ENCODE measurements at regions not wholly inside any gene's neighbourhood (a gene's known extent, or its start where the extent isn't known, plus 50 kb on each side); places are given as distances from the start of the nearest gene placed in this dataset.

GRCh38 chr6:132892929-132893771 lies 78.8 kb downstream of the RPS12 start:
- ATAC-seq: no peak
- Mint-ChIP-seq H3K4me1 (ENCODE audit: low read depth) (no peaks in the 10 kb centered on the region), H3K4me3 (no peak overlapping the region), H3K36me3 (ENCODE audit: low read depth) (no peaks in the 10 kb centered on the region), H3K27ac (no peak overlapping the region), H3K27me3 (no peaks in the 10 kb centered on the region), H3K9me3 (no peaks in the 10 kb centered on the region)
- CTCF ChIA-PET: interaction anchor here (0.7 kb wide), 1 partner anchor 15 kb away, joined by 3 read pairs; no protein-coding TSS in a partner anchor
- no peak for DNase-seq
- POLR2A ChIA-PET: no interaction called here
- TF ChIP-seq, protein P1, sequence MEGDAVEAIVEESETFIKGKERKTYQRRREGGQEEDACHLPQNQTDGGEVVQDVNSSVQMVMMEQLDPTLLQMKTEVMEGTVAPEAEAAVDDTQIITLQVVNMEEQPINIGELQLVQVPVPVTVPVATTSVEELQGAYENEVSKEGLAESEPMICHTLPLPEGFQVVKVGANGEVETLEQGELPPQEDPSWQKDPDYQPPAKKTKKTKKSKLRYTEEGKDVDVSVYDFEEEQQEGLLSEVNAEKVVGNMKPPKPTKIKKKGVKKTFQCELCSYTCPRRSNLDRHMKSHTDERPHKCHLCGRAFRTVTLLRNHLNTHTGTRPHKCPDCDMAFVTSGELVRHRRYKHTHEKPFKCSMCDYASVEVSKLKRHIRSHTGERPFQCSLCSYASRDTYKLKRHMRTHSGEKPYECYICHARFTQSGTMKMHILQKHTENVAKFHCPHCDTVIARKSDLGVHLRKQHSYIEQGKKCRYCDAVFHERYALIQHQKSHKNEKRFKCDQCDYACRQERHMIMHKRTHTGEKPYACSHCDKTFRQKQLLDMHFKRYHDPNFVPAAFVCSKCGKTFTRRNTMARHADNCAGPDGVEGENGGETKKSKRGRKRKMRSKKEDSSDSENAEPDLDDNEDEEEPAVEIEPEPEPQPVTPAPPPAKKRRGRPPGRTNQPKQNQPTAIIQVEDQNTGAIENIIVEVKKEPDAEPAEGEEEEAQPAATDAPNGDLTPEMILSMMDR (IDR thresholded peaks at IDR 0.05): no peak
- intact Hi-C loops (cut with micrococcal nuclease): no loop called here

DNA sequence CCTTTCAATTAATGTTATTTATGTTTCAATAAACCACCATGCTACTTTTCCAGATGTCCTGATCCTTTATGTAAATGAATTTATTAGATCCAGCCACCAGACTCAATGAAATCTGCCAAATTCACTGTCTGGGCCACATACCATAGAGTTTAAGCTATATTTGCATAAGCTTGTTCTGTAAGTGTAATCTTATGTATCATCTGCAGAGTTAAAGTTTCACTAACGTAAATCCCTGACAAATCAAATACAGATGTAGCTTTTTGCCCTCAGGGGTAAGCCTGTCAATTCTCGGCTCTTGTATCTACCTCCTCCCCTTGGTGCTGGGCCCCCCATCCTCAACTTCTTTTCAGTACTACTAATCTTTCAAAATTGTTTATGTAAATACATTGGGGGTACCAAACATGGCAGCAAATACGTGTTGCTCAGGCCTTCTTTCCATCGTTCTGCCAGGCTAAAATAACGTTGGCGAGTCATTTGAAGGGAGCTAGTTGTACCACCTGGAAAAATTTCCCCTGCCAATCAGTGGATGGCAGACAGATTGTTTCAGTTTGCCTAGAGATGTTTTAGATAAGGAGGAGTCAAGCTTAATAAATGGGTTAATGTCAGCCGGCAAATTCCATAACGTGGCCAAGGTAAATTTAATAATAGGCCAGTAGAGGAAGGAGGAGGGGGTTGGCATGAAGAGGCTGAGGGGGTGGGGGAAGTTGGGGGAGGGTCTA lies 79.6 kb downstream of the RPS12 start:
- POLR2A ChIA-PET: no interaction called here
- TF ChIP-seq, protein P1 (IDR thresholded peaks at IDR 0.05): no peak
- H3K9me3 Mint-ChIP-seq: no peaks in the 10 kb centered on the region
- H3K4me3 Mint-ChIP-seq: no peak overlapping the region
- no peak overlapping the region for H3K27ac Mint-ChIP-seq
- intact Hi-C loops (cut with micrococcal nuclease): no loop called here
- no peaks in the 10 kb centered on the region for H3K36me3 Mint-ChIP-seq (ENCODE audit: low read depth)
- no peaks in the 10 kb centered on the region for H3K27me3 Mint-ChIP-seq
- H3K4me1 Mint-ChIP-seq (ENCODE audit: low read depth): no peaks in the 10 kb centered on the region
- ATAC-seq (no peak), DNase-seq (no peak)
- CTCF ChIA-PET: interaction anchor here (1.1 kb wide), 1 partner anchor 68 kb away, joined by 3 read pairs; no protein-coding TSS in a partner anchor

GRCh38 chr6:132898376-132898775 lies 84.0 kb downstream of the RPS12 start:
- POLR2A ChIA-PET: no interaction called here
- no peak overlapping the region for H3K27ac Mint-ChIP-seq
- intact Hi-C loops (cut with micrococcal nuclease): no loop called here
- no peaks in the 10 kb centered on the region for H3K9me3 Mint-ChIP-seq
- DNase-seq (no peak), ATAC-seq (no peak)
- no peaks in the 10 kb centered on the region for H3K4me1 Mint-ChIP-seq (ENCODE audit: low read depth)
- TF ChIP-seq, protein P1 (IDR thresholded peaks at IDR 0.05): no peak
- H3K27me3 Mint-ChIP-seq: no peaks in the 10 kb centered on the region
- CTCF ChIA-PET: no interaction called here
- no peaks in the 10 kb centered on the region for H3K36me3 Mint-ChIP-seq (ENCODE audit: low read depth)
- H3K4me3 Mint-ChIP-seq: no peak overlapping the region

DNA sequence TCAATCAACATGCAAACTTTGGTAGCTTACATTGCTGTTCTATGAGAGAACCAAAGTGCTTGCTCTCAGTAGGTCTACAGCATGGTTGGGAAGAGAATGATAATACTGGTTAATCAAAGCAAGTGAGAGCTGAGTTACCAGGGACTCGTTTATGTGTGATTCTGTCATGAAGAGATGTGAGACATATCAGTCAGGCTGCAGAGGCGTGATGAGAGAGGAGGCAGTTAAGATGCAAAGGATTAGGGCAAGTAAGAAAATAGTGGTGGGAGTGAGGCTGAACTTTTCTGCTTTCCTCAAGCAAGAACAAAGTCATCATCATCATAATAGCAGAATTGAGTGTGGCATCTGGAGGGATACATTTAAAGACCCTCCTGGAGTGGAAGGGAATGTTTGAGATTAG lies 86.5 kb downstream of the RPS12 start:
- ATAC-seq: no peak
- TF ChIP-seq, protein P1 (IDR thresholded peaks at IDR 0.05): no peak
- Mint-ChIP-seq H3K4me3 (no peak overlapping the region), H3K27ac (no peak overlapping the region), H3K36me3 (ENCODE audit: low read depth) (no peaks in the 10 kb centered on the region), H3K4me1 (ENCODE audit: low read depth) (no peaks in the 10 kb centered on the region), H3K27me3 (peaks cover 2% of the 10 kb centered on the region), H3K9me3 (no peaks in the 10 kb centered on the region)
- DNase-seq: no peak
- intact Hi-C loops (cut with micrococcal nuclease): no loop called here
- POLR2A ChIA-PET: no interaction called here
- CTCF ChIA-PET: no interaction called here

DNA sequence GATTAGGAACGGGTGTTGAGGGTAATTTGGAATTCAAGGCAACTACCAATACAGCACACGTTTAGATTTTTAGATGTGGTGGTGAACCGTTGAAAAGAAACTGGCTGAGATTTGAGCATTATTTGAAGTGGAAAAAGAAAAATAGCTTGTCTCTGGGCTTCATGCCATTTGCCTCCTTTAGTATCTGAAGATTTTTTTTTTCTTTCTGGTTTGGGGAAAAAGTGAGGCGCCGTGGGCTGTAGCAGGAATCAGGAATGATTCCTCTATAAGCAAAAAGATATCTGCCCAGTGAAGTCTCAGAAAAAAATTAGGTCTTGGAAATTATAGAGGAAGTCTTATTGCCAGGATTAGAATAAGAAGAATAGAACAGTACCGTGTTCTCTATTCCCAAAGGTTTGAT lies 88.5 kb downstream of the RPS12 start:
- DNase-seq (no peak), ATAC-seq (no peak)
- H3K4me3 Mint-ChIP-seq: no peak overlapping the region
- no peaks in the 10 kb centered on the region for H3K4me1 Mint-ChIP-seq (ENCODE audit: low read depth)
- no peaks in the 10 kb centered on the region for H3K9me3 Mint-ChIP-seq
- H3K36me3 Mint-ChIP-seq (ENCODE audit: low read depth): no peaks in the 10 kb centered on the region
- ChIA-PET POLR2A (no interaction called here), CTCF (no interaction called here)
- TF ChIP-seq, protein P1 (IDR thresholded peaks at IDR 0.05): no peak
- intact Hi-C loops (cut with micrococcal nuclease): no loop called here
- H3K27ac Mint-ChIP-seq: no peak overlapping the region
- peaks cover 4% of the 10 kb centered on the region for H3K27me3 Mint-ChIP-seq

All from activated CD8-positive, alpha-beta T cell treated with anti-CD3 and anti-CD28 coated beads for 36 hours (primary cell).